Tibial artery (tissue), 4 donors: ENCODE measurements at regions not wholly inside any gene's neighbourhood (a gene's known extent, or its start where the extent isn't known, plus 50 kb on each side); places are given as distances from the start of the nearest gene placed in this dataset.

ENCODE experiments used
- DNase-seq, 2 donors: peaks; one replicate each; pipeline ENCODE4 v3.0.0-alpha.2; 2019
- H3K27ac ChIP-seq, 2 donors: fragments of 200-600 bp; sonication (generic) in 1 of 2; 1 replicate in 1 of 2; 2 replicates in 1 of 2; pipeline ENCODE4 v1.5.1; 2018 to 2019; ENCODE audit warnings: mild to moderate bottlenecking in 1 of 2
- H3K27me3 ChIP-seq, 2 donors: fragments of 200-600 bp; sonication (generic) in 1 of 2; one replicate each; pipeline versions ENCODE4 v1.5.1 to v1.6.0; 2016 to 2019
- H3K36me3 ChIP-seq, 3 donors: fragments of 200-600 bp; sonication (generic) in 2 of 3; one replicate each; pipeline ENCODE4 v1.5.1; 2016 to 2019; ENCODE audit warnings: mild to moderate bottlenecking in 2 of 3
- H3K4me1 ChIP-seq, 4 donors: fragments of 200-600 bp; sonication (generic) in 2 of 4; 1 replicate in 3 of 4; 2 replicates in 1 of 4; pipeline ENCODE4 v1.5.1; 2016 to 2019
- H3K4me3 ChIP-seq, 2 donors: fragments of 200-600 bp; sonication (generic) in 1 of 2; 1 replicate in 1 of 2; 2 replicates in 1 of 2; pipeline ENCODE4 v1.5.1; 2018 to 2019; ENCODE audit warnings: mild to moderate bottlenecking in 2 of 2
- H3K9me3 ChIP-seq, 3 donors: fragments of 200-600 bp; sonication (generic) in 1 of 3; one replicate each; pipeline ENCODE4 v1.5.1; 2016 to 2019
- CTCF ChIP-seq, 2 experiments: fragments of 200-600 bp in 1 of 2; fragments of 450-650 bp in 1 of 2; IDR thresholded peaks; one replicate each; pipeline ENCODE4 v1.5.1; 2017 to 2019; ENCODE audit warnings: antibody characterized with exemption in 2 of 2, mild to moderate bottlenecking in 1 of 2, moderate library complexity in 1 of 2
- intact Hi-C: fragments of 100-400 bp; cut with DNase I; formaldehyde crosslinking; loops from one replicate; pipeline ENCODE4 v1.15.0; 2023; ENCODE audit warnings: low total_unique reads

- no peaks in the 10 kb centered on the region for H3K9me3 ChIP-seq
- TF ChIP-seq CTCF (IDR thresholded peaks at IDR 0.05), result no peak
- intact Hi-C loops, result no loop called here
- H3K4me1 ChIP-seq, result no peaks in the 10 kb centered on the region
- H3K36me3 ChIP-seq, result no peaks in the 10 kb centered on the region
- H3K4me3 ChIP-seq, result no peak overlapping the region
- no peak overlapping the region for H3K27ac ChIP-seq
- H3K27me3 ChIP-seq, result no peaks in the 10 kb centered on the region
- no peak for DNase-seq
These were observed 108.9 kb upstream of the TENM3 start for GRCh38 chr4:182134261-182134660.

GRCh38 chr4:182136201-182136600 is 107.0 kb upstream of the TENM3 start:
- H3K27ac ChIP-seq, result no peak overlapping the region
- H3K36me3 ChIP-seq, result no peaks in the 10 kb centered on the region
- DNase-seq, result no peak
- no peak overlapping the region for H3K4me3 ChIP-seq
- intact Hi-C loops, result no loop called here
- no peaks in the 10 kb centered on the region for H3K9me3 ChIP-seq
- no peak for TF ChIP-seq CTCF (IDR thresholded peaks at IDR 0.05)
- no peaks in the 10 kb centered on the region for H3K4me1 ChIP-seq
- H3K27me3 ChIP-seq, result peaks cover 0 to 13% of the 10 kb centered on the region in 2 donors

GRCh38 chr4:182137343-182137742 is 105.9 kb upstream of the TENM3 start:
- no peaks in the 10 kb centered on the region for H3K9me3 ChIP-seq
- no peak overlapping the region for H3K4me3 ChIP-seq
- H3K4me1 ChIP-seq, result peaks cover 0 to 1% (median 0%) of the 10 kb centered on the region in 4 donors
- intact Hi-C loops, result no loop called here
- DNase-seq, result no peak
- peaks cover 0 to 23% of the 10 kb centered on the region in 2 donors for H3K27me3 ChIP-seq
- no peak for TF ChIP-seq CTCF (IDR thresholded peaks at IDR 0.05)
- no peak overlapping the region for H3K27ac ChIP-seq
- H3K36me3 ChIP-seq, result no peaks in the 10 kb centered on the region

- intact Hi-C loops, result no loop called here
- TF ChIP-seq CTCF (IDR thresholded peaks at IDR 0.05), result no peak
- H3K4me1 ChIP-seq, result peaks cover 0 to 22% (median 15%) of the 10 kb centered on the region in 4 donors
- H3K9me3 ChIP-seq, result no peaks in the 10 kb centered on the region
- H3K27ac ChIP-seq, result no peak overlapping the region
- no peak overlapping the region for H3K4me3 ChIP-seq
- DNase-seq, result no peak
- H3K36me3 ChIP-seq, result no peaks in the 10 kb centered on the region
- peaks cover 0 to 44% of the 10 kb centered on the region in 2 donors for H3K27me3 ChIP-seq
These were observed 103.7 kb upstream of the TENM3 start for GRCh38 chr4:182139491-182139890.

- no peak for TF ChIP-seq CTCF (IDR thresholded peaks at IDR 0.05)
- Histone ChIP-seq H3K9me3 (no peaks in the 10 kb centered on the region), H3K27me3 (peaks cover 3 to 53% of the 10 kb centered on the region in 2 donors), H3K27ac (no peak overlapping the region), H3K4me1 (peaks cover 0 to 26% (median 19%) of the 10 kb centered on the region in 4 donors), H3K4me3 (no peak overlapping the region), H3K36me3 (no peaks in the 10 kb centered on the region)
- DNase-seq, result no peak
- intact Hi-C loops, result no loop called here
These were observed 102.7 kb upstream of the TENM3 start for GRCh38 chr4:182140547-182140946.

GRCh38 chr4:182141061-182141460 is 102.1 kb upstream of the TENM3 start:
- no peak for TF ChIP-seq CTCF (IDR thresholded peaks at IDR 0.05)
- Histone ChIP-seq H3K36me3 (no peaks in the 10 kb centered on the region), H3K9me3 (no peaks in the 10 kb centered on the region), H3K4me1 (peaks cover 0 to 26% (median 19%) of the 10 kb centered on the region in 4 donors), H3K4me3 (no peak overlapping the region), H3K27me3 (peaks cover 3 to 56% of the 10 kb centered on the region in 2 donors), H3K27ac (no peak overlapping the region)
- no peak for DNase-seq
- intact Hi-C loops, result no loop called here
